ENCODE measurements at regions not wholly inside any gene's neighbourhood (a gene's known extent, or its start where the extent isn't known, plus 50 kb on each side); places are given as distances from the start of the nearest gene placed in this dataset.

- DNase-seq (ENCODE audit: insufficient read length) (no peak), FAIRE-seq (no peak)
- TF ChIP-seq TAF1 (IDR thresholded peaks at IDR 0.05; ENCODE audit: borderline replicate concordance, low read depth, low read length) (no peak), POLR2AphosphoS5 (IDR thresholded peaks at IDR 0.05; ENCODE audit: low read depth, low read length) (no peak), POLR2A (IDR thresholded peaks at IDR 0.05; ENCODE audit: low read depth, low read length) (no peak)
Observed at GRCh38 chr21:35705237-35705887, 355.0 kb downstream of the SETD4 start.

DNA sequence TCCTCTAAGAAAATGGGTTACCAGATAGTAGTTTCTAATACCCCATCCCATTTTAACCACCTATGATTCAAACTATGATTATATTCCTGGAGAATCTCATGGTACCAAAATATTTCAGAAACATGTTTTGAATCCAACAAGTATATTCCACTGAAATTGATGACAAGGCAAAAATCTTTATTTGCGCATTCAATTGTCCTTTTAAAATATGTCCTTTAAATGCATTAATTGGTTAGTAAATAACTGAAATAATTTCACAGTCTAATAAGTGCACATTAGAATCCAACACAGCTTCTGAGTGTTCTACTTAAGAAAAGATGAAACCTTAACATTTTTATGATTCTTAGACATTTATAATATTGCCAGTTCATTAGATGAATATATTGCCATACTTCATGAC is 356.6 kb downstream of the SETD4 start:
- TF ChIP-seq POLR2AphosphoS5 (IDR thresholded peaks at IDR 0.05; ENCODE audit: low read depth, low read length) (no peak), TAF1 (IDR thresholded peaks at IDR 0.05; ENCODE audit: borderline replicate concordance, low read depth, low read length) (no peak), POLR2A (IDR thresholded peaks at IDR 0.05; ENCODE audit: low read depth, low read length) (no peak)
- DNase-seq (ENCODE audit: insufficient read length) (no peak), FAIRE-seq (no peak)

DNA sequence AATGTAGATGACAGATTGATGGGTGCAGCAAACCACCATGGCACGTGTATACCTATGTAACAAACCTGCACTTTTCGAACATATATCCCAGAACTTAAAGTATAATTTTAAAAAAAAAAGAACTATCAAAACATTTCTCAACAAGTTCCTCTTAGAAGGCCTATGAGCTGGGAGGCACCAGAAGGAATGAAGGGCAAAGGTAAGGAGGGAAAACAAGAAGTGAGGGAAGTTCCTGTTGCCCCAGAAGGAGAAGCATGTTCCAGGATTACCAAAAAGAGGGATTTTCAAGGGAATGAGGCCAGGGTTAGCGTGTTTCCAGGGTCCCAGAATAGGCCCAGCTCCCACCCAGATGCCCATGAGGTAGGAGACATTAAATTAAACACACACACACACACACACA is 361.0 kb downstream of the SETD4 start:
- no peak for DNase-seq (ENCODE audit: insufficient read length)
- TF ChIP-seq POLR2AphosphoS5 (IDR thresholded peaks at IDR 0.05; ENCODE audit: low read depth, low read length) (no peak), POLR2A (IDR thresholded peaks at IDR 0.05; ENCODE audit: low read depth, low read length) (no peak), TAF1 (IDR thresholded peaks at IDR 0.05; ENCODE audit: borderline replicate concordance, low read depth, low read length) (no peak)
- no peak for FAIRE-seq

- no peak for DNase-seq (ENCODE audit: insufficient read length)
- no peak for FAIRE-seq
- no peak for TF ChIP-seq TAF1 (IDR thresholded peaks at IDR 0.05; ENCODE audit: borderline replicate concordance, low read depth, low read length)
- TF ChIP-seq POLR2AphosphoS5 (IDR thresholded peaks at IDR 0.05; ENCODE audit: low read depth, low read length): no peak
- no peak for TF ChIP-seq POLR2A (IDR thresholded peaks at IDR 0.05; ENCODE audit: low read depth, low read length)
Observed at GRCh38 chr21:35697321-35697808, 363.0 kb downstream of the SETD4 start.

GRCh38 chr21:35696644-35697043 is 363.7 kb downstream of the SETD4 start:
- FAIRE-seq (no peak), DNase-seq (ENCODE audit: insufficient read length) (no peak)
- TF ChIP-seq POLR2A (IDR thresholded peaks at IDR 0.05; ENCODE audit: low read depth, low read length) (no peak), POLR2AphosphoS5 (IDR thresholded peaks at IDR 0.05; ENCODE audit: low read depth, low read length) (no peak), TAF1 (IDR thresholded peaks at IDR 0.05; ENCODE audit: borderline replicate concordance, low read depth, low read length) (no peak)

- TF ChIP-seq POLR2AphosphoS5 (IDR thresholded peaks at IDR 0.05; ENCODE audit: low read depth, low read length) (no peak), TAF1 (IDR thresholded peaks at IDR 0.05; ENCODE audit: borderline replicate concordance, low read depth, low read length) (no peak), POLR2A (IDR thresholded peaks at IDR 0.05; ENCODE audit: low read depth, low read length) (no peak)
- no peak for FAIRE-seq
- no peak for DNase-seq (ENCODE audit: insufficient read length)
Observed at GRCh38 chr21:35692311-35692710, 368.0 kb downstream of the SETD4 start.

DNA sequence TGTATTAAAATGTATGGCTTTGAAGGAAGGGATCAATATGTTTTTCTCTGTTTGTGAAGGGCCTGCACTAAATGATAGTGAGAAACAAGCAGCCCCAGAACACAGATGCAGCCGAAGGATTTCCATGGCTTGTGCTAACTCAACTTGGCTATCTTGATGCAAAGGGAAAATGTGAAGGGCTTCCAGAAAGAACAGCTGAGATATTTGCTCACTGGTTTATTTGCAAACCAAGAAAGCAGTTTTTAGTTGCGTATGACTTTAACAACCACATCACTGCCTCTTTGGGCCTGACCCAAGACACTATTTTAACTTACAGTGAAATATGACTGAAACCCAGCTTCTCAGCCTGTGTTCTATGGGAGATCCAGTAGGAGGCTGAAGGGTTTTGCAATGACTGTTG is 369.9 kb downstream of the SETD4 start:
- TF ChIP-seq POLR2A (IDR thresholded peaks at IDR 0.05; ENCODE audit: low read depth, low read length) (no peak), POLR2AphosphoS5 (IDR thresholded peaks at IDR 0.05; ENCODE audit: low read depth, low read length) (no peak), TAF1 (IDR thresholded peaks at IDR 0.05; ENCODE audit: borderline replicate concordance, low read depth, low read length) (no peak)
- DNase-seq (ENCODE audit: insufficient read length): no peak
- FAIRE-seq: no peak

GRCh38 chr21:35686156-35686555 is 374.2 kb downstream of the SETD4 start:
- DNase-seq (ENCODE audit: insufficient read length): no peak
- no peak for FAIRE-seq
- TF ChIP-seq TAF1 (IDR thresholded peaks at IDR 0.05; ENCODE audit: borderline replicate concordance, low read depth, low read length) (no peak), POLR2A (IDR thresholded peaks at IDR 0.05; ENCODE audit: low read depth, low read length) (no peak), POLR2AphosphoS5 (IDR thresholded peaks at IDR 0.05; ENCODE audit: low read depth, low read length) (no peak)

DNA sequence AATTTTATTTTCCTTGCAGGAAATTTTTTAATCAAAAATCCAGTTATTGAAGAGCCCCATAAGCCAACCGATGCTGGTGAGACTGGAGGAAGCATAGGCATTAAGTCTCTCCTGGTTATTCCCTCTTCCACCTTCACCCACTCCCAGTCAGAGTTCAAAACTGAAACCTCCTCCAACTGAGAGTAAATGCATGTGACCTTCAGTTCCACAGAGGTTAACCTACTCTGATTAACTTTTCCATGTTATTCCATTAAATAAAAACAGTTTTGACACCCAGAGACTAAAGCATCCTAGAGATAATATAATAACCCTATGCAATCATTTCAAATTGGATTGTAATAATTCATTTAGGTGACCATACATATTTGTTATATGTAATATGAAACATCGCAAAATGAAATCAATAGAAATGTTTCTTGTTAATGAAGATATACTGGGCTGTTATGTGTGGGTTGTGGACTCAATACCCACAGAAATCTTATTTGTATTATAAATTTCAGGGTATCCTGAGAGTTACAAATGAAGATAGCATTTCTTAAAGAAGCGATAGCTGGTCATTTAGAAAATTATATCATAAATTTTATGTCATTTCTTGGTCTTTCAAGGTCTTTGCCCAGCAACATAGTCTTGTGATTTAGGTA is 376.5 kb downstream of the SETD4 start:
- no peak for FAIRE-seq
- no peak for DNase-seq (ENCODE audit: insufficient read length)
- TF ChIP-seq POLR2AphosphoS5 (IDR thresholded peaks at IDR 0.05; ENCODE audit: low read depth, low read length) (no peak), TAF1 (IDR thresholded peaks at IDR 0.05; ENCODE audit: borderline replicate concordance, low read depth, low read length) (no peak), POLR2A (IDR thresholded peaks at IDR 0.05; ENCODE audit: low read depth, low read length) (no peak)

DNA sequence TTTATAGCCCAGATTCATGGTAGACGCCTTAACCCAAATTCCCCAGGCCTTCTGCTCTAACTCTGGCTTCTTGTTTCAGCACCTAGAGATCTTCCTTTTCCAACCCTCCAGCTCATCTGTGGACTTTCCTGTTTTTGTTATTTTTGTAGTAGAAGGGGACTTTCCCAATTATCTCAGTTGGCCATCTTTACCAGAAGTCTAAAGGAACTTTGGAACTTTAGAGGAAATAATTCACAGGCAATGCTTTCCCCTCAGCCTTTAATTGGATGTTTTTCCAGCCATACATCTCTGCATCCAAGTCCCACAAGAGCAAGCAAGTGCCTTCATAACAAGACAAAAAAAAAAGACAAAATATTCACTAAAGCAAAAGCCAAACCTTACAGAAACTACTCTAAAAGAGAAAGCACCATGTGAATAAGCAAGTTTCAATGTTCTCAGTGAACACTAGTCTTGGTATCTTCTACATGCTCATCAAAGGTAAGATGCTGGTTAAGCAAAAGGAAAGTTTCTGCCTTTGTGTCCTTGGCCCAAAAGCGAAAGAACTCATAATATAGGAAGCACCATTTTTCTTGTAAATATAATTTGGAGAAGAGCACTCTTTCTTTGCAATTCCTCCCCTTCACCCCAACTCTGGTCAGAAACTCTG is 377.3 kb downstream of the SETD4 start:
- DNase-seq (ENCODE audit: insufficient read length) (no peak), FAIRE-seq (peak; percentile 30)
- TF ChIP-seq TAF1 (IDR thresholded peaks at IDR 0.05; ENCODE audit: borderline replicate concordance, low read depth, low read length) (no peak), POLR2A (IDR thresholded peaks at IDR 0.05; ENCODE audit: low read depth, low read length) (no peak), POLR2AphosphoS5 (IDR thresholded peaks at IDR 0.05; ENCODE audit: low read depth, low read length) (no peak)

- TF ChIP-seq TAF1 (IDR thresholded peaks at IDR 0.05; ENCODE audit: borderline replicate concordance, low read depth, low read length) (no peak), POLR2A (IDR thresholded peaks at IDR 0.05; ENCODE audit: low read depth, low read length) (no peak), POLR2AphosphoS5 (IDR thresholded peaks at IDR 0.05; ENCODE audit: low read depth, low read length) (no peak)
- FAIRE-seq (no peak), DNase-seq (ENCODE audit: insufficient read length) (no peak)
Observed at GRCh38 chr21:35681946-35682345, 378.4 kb downstream of the SETD4 start.

Data from GM12892 (cell line).